Loucy (cell line): ENCODE measurements at regions not wholly inside any gene's neighbourhood (a gene's known extent, or its start where the extent isn't known, plus 50 kb on each side); places are given as distances from the start of the nearest gene placed in this dataset.

Source experiments
- EZH2phosphoT487 ChIP-seq: fragments of 200-600 bp; IDR thresholded peaks from 2 replicates; pipeline ENCODE4 v1.6.1; 2018; ENCODE audit warnings: antibody characterized with exemption, mild to moderate bottlenecking, moderate library complexity, borderline replicate concordance
- TF ChIP-seq, protein P1 (sequence below): fragments of 200-600 bp; sonication (generic); conservative IDR thresholded peaks from 2 replicates; pipeline ENCODE4 v1.5.1; 2014; ENCODE audit warnings: mild to moderate bottlenecking, antibody characterized with exemption, low read length

DNA sequence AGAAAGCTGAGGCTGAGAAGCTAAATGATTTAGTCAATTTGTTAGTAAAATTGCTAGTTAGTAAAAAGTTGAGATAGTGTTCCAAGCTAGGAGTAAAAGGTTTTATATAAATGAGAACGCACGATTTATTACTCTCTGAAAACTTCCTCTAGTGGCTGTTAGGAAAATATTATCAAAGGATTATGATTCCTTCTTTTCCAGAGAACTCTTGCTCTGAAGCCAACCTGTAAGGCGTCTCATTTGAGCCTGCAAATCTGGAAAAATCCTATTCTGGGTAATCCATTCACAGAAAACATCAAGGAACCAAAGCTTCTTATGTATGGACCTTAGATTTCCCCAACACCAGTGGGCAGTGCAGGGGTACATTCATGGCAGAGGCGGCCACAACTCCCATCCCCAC lies 252.7 kb downstream of the SOD2 start:
- TF ChIP-seq, protein P1, sequence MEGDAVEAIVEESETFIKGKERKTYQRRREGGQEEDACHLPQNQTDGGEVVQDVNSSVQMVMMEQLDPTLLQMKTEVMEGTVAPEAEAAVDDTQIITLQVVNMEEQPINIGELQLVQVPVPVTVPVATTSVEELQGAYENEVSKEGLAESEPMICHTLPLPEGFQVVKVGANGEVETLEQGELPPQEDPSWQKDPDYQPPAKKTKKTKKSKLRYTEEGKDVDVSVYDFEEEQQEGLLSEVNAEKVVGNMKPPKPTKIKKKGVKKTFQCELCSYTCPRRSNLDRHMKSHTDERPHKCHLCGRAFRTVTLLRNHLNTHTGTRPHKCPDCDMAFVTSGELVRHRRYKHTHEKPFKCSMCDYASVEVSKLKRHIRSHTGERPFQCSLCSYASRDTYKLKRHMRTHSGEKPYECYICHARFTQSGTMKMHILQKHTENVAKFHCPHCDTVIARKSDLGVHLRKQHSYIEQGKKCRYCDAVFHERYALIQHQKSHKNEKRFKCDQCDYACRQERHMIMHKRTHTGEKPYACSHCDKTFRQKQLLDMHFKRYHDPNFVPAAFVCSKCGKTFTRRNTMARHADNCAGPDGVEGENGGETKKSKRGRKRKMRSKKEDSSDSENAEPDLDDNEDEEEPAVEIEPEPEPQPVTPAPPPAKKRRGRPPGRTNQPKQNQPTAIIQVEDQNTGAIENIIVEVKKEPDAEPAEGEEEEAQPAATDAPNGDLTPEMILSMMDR = no peak
- TF ChIP-seq EZH2phosphoT487 = no peak
